ENCODE measurements at regions not wholly inside any gene's neighbourhood (a gene's known extent, or its start where the extent isn't known, plus 50 kb on each side); places are given as distances from the start of the nearest gene placed in this dataset.
"Not testable (repeated sequence)": the region's sequence is repeated elsewhere in the genome, so short reads cannot be mapped to it uniquely, and the experiment has no call there.

- DNase-seq = no peak
These were observed 71.8 kb upstream of the CITED2 start for GRCh38 chr6:139446138-139446715.

GRCh38 chr6:139444273-139444787 lies 69.9 kb upstream of the CITED2 start:
- not testable (repeated sequence) for DNase-seq

GRCh38 chr6:139443231-139444112 lies 69.0 kb upstream of the CITED2 start:
- no peak for DNase-seq

- DNase-seq = no peak
These were observed 67.8 kb upstream of the CITED2 start for GRCh38 chr6:139442188-139442671.

- DNase-seq = no peak
These were observed 64.9 kb upstream of the CITED2 start for GRCh38 chr6:139439349-139439748.

- no peak for DNase-seq
These were observed 64.3 kb upstream of the CITED2 start for GRCh38 chr6:139438775-139439174.

- no peak for DNase-seq
These were observed 62.5 kb upstream of the CITED2 start for GRCh38 chr6:139436957-139437348.

- DNase-seq = no peak
These were observed 61.9 kb upstream of the CITED2 start for GRCh38 chr6:139436200-139436956.

GRCh38 chr6:139433631-139434419 lies 59.4 kb upstream of the CITED2 start:
- DNase-seq = no peak

GRCh38 chr6:139431602-139431956 lies 57.1 kb upstream of the CITED2 start:
- no peak for DNase-seq

- DNase-seq = no peak
These were observed 56.6 kb upstream of the CITED2 start for GRCh38 chr6:139430899-139431601.

GRCh38 chr6:139429580-139430145 lies 55.2 kb upstream of the CITED2 start:
- no peak for DNase-seq

GRCh38 chr6:139427199-139427598 lies 52.8 kb upstream of the CITED2 start:
- DNase-seq = no peak

GRCh38 chr6:139426795-139427194 lies 52.3 kb upstream of the CITED2 start:
- no peak for DNase-seq

- DNase-seq = no peak
These were observed 51.3 kb upstream of the CITED2 start for GRCh38 chr6:139425780-139426179.

- DNase-seq = peak; percentile 82
These were observed 49.7 kb upstream of the CITED2 start for GRCh38 chr6:139423971-139424667.
